Breast epithelium (tissue), 3 donors: ENCODE measurements at regions not wholly inside any gene's neighbourhood (a gene's known extent, or its start where the extent isn't known, plus 50 kb on each side); places are given as distances from the start of the nearest gene placed in this dataset.

ENCODE experiments used
- POLR2A ChIP-seq: fragments of 450-650 bp; IDR thresholded peaks from one replicate; pipeline ENCODE4 v1.6.1; 2016; ENCODE audit warnings: antibody characterized with exemption, mild to moderate bottlenecking, moderate library complexity
- POLR2AphosphoS5 ChIP-seq, 3 donors: sonication (generic); formaldehyde crosslinking; IDR thresholded peaks; one replicate each; pipeline ENCODE4 v1.6.1; 2017; ENCODE audit warnings: antibody characterized with exemption in 3 of 3
- TF ChIP-seq, protein P1 (sequence below), 3 donors: fragments of 450-650 bp; IDR thresholded peaks; one replicate each; pipeline ENCODE4 v1.5.1; 2016 to 2017; ENCODE audit warnings: antibody characterized with exemption in 3 of 3, mild to moderate bottlenecking in 3 of 3, moderate library complexity in 3 of 3

DNA sequence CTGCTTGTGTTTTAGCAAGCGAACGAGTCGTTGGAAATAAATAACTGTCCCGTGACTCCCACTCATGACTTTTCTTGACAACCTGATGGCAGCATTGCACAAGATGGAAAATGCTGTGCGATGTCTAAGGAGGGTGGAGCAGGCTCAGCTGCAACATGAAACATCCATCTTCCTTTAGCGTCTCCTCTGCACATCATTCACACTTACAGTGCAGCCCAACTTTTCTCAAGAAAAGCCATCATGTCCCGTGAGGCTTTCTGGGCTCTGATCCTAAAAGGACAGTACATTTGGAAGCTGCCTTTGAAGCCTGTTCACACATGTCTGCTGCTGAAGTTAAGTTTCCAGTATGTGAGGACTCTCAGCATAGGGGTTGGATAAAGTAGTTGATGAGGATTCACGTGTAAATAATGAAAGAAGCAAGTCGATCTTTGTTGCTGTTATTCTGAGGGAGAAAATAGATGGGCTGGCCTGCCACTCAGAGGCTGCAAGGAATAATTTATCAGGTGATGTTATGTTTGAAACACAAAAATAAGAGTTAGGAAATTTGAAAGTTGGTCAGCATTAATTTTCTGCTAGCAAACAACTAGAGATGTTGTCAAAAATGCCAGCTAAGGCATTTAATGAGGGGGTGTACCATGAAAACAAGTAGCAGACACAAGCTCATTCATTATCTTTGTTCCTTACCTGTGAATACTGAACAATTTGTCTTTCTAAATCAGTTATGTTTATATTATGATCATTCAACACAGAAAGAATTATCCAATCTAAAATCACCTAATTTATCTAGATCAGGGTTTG, 328.7 kb upstream of the ZFP42 start:
- TF ChIP-seq, protein P1, sequence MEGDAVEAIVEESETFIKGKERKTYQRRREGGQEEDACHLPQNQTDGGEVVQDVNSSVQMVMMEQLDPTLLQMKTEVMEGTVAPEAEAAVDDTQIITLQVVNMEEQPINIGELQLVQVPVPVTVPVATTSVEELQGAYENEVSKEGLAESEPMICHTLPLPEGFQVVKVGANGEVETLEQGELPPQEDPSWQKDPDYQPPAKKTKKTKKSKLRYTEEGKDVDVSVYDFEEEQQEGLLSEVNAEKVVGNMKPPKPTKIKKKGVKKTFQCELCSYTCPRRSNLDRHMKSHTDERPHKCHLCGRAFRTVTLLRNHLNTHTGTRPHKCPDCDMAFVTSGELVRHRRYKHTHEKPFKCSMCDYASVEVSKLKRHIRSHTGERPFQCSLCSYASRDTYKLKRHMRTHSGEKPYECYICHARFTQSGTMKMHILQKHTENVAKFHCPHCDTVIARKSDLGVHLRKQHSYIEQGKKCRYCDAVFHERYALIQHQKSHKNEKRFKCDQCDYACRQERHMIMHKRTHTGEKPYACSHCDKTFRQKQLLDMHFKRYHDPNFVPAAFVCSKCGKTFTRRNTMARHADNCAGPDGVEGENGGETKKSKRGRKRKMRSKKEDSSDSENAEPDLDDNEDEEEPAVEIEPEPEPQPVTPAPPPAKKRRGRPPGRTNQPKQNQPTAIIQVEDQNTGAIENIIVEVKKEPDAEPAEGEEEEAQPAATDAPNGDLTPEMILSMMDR (IDR thresholded peaks at IDR 0.05) = no peak
- no peak for TF ChIP-seq POLR2A
- no peak for TF ChIP-seq POLR2AphosphoS5 (IDR thresholded peaks at IDR 0.05)
